Retina (tissue), 1 donor: ENCODE measurements at regions not wholly inside any gene's neighbourhood (a gene's known extent, or its start where the extent isn't known, plus 50 kb on each side); places are given as distances from the start of the nearest gene placed in this dataset.
A peak's percentile ranks its signal among the peaks of the same experiment; 100 is the strongest.

Source experiments
- DNase-seq: peaks from one replicate; pipeline ENCODE4 v3.0.0-alpha.2; 2016

DNA sequence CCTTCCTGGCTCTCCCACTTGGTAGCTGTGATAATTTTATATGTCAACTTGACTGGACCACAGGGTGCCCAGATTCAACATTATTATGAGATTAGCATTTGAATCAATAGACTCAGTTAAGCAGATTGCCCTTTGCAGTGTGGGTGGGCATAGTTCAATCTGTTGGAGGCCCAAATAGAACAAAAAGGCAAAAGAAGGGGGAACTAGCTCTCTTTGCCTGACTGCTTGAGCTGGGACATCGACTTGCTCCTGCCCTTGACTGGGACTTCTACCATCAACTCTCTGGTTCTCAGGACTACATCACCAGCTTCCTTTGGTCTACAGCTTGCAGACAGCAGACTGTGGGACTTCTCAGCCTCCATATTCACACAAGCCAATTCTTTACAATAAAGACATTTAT, 1189.2 kb downstream of the BCL11B start:
- DNase-seq, result no peak

DNA sequence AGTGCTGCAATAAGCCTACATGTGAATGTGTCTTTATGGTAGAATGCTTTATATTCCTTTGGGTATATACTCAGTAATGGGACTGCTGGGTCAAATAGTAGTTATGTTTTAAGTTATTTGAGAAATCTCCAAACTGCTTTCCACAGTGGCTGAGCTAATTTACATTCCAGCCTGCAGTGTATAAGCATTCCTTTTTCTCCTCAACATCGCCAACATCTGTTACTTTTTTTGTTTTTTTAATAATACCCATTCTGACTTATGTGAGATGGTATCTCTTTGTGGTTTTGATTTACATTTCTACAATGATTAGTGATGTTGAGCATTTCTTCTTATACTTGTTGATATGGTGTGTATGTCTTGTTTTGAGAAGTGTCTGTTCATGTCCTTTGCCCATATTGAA, 1186.2 kb downstream of the BCL11B start:
- DNase-seq, result no peak

DNA sequence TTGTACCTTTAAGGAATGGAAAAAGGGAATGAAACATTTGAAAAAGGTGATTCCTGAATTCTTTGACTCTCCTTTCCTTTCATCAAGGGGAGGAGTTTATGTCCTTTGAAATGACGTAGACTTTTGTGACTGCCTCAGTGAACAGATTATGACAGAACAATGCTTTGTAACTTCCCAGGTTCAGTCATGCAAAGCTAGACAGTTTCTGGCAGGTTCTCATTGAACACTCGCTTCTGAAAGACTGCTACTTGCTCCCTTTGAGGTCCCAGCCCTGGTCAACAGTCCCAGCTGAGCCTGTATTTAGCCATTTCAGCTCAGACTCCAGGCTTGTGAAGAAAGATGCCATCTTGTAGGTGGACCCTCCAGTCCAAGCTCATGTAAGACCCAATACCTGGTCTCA, 1178.9 kb downstream of the BCL11B start:
- DNase-seq, result peak; percentile 65

DNA sequence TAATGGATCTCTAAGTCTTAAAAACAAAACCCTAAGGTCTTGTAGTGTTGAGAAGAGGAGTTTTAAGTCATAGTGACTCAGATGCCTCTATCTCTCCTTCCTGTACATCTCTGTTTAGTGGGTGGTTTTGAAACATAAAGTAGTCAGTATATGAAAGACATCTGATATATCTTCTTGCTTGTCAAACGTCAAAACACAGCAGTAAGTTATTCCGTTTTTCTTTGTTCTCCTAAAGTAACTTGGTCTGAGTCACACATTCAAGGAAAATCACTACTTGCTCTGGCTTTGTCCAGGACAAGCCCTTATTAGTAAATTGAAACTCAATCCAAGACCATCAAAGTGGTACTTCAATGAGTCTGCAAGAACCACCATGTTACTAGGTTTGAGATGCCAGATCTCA, 1172.5 kb downstream of the BCL11B start:
- DNase-seq, result no peak

DNA sequence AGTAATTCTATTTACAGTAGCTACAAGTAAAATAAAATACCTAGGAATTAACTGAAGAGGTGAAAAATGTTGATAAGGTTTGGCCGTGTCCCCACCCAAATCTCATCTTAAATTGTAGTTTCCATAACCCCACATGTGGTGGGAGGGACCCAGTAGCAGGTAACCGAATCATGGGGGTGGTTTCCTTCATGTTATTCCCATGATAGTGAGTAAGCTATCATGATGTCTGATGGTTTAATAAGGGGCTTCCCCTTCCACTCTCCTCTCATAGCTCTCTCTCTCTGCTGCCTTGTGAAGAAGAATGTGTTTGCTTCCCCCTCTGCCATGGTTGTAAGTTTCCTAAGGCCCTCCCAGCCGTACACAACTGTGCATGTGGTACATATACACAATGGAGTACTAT, 1170.7 kb downstream of the BCL11B start:
- no peak for DNase-seq

DNA sequence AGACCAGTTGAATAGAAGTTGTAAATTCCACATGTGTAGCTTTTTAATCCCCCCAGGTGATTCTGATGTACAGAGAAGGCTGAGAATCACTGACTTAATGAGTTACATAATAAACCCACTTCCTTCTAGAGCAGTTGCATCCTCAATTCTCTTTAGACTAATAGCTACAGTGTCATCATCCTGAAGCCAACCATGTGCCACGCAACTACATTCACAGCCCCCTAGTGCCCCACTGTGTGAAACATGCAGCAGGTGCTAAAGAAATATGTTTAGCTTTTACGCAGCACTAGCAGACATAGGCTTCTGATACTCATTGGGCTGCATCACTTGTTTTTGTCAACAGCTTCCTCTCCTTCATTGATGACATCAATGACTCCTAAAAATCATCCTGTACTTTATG, 1168.3 kb downstream of the BCL11B start:
- no peak for DNase-seq

DNA sequence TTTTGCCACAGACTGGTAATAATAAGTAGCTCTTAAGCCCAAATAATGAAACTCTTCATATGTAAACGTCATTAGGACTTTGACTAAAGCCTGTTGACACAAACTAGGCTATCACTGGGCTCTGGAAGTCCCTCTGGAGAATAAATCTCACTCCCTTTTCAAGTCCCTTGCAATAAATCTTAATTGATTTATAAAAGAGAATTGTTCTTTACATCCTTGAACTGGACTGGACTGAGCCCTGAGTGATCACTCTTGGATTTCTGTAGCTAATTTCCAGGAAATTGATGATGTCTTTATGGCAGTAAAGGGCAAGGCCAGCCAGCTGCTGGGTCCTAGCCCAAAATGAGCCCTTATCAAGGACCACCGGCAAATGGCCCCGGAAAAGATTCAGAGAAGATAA, 1162.7 kb downstream of the BCL11B start:
- DNase-seq, result no peak

DNA sequence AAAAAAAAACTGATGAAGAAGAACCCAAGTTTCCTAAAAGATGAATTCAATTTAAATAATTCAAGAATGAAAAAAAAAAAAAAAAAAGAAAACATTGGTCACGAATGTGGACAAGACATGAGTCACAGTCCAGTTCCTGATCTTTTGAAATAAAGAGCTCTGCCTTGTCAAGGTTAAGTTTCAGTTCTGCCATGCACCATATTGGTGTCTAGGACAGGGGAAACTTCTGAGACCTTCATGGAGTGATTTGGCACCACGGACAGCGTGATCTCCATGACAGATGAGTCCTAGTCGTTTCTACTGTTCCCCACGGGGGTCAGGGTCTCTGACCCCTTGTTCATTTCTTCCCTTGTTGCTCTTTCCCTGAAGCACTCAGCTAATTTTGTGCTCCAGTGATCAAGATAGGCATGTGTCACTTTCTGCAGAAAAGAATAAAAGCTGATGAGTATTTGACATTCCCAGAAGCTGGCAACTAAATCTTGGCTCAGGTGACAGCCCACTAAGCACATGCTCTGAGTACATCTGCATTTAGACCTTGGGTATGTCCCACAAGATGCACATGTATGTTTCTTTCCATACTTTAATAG, 1159.7 kb downstream of the BCL11B start:
- peak; percentile 20 for DNase-seq

DNA sequence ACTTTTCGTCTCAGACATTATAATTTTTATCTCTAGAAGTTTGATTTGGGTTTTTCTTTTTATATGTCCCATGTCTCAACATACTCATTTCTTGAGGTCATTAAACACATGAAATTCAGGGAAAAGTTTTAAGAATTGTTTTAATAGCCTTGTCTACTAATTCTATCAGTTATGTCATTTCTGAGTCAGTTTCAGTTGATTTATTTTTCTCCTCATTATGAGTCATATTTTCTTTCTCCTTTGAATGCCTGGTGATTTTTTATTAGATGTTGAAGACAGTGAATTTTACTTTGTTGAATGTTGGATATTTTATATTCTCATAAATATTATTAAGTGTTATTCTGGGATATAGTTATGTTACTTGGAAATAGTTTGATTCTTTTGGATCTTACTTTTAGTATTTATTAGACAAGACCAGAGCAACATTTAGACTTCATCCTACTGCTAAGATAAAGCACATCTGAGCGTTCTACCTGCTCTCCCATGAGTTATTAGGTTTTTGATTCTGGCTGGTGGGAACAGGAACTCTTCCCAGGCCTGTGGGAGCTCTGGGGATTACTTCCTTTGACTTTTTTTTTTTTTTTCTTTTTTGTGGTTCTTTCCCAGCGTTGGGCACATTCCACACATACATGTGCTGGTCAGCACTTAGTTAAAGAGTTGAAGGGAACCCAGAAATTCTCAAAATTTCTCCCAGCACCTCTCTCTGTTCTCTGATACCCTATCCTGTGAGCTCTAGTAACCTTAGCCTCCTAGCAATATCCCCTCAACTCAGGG, 1157.7 kb downstream of the BCL11B start:
- no peak for DNase-seq

DNA sequence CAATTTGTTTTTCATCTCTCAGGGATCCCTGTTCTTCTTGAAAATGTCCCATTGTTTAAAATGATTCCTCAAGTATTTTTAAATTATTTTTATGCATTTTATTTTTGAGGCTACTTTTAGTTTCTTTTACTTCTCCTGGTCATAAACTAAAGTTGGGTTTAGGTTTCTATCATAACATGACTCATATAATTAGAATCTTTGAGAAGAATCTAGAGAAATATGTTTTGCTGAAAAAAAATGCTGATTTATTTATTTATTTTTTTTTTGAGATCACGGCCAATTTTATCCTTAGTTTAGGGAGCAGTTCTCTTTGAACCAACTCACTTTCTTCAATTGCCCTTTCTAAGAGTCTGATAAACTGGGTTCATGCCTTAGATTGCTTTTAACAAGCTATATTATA, 1157.1 kb downstream of the BCL11B start:
- no peak for DNase-seq

DNA sequence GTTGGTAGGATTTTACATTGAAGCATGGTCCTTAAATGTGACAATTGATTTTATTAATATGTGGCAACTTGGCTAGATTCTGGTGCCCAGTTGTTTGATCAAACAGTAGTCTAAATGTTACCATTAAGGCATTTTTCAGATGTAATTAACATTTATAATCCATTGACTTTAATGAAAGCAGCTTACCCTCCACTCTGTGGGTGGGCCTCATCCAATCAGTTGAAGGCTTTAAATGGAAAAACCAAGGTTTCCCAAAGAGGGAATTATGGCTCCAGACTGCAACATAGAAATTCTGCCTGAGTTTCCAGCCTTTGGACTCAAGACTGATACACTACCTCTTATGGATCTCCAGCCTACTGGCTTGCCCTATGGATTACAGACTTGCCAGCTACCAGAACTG, 1153.2 kb downstream of the BCL11B start:
- no peak for DNase-seq

DNA sequence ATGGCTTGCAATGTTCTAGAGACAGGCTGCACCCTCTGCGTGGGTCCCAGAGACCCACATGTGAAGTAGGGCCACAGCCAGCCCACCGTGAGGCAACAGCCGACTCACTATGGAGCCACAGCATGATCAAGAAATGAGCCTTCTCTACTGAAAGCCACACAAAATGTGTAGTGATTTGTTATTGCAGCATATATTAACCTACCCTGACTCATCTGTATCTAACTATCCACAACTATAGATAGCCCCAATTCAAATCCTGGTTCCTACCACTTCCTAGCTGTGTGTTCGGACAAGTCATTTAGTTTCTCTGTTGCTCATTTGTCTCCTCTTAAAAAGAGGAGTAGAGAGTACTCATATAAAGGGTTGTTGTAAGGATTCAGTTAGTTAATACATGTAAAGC, 1152.3 kb downstream of the BCL11B start:
- no peak for DNase-seq

DNA sequence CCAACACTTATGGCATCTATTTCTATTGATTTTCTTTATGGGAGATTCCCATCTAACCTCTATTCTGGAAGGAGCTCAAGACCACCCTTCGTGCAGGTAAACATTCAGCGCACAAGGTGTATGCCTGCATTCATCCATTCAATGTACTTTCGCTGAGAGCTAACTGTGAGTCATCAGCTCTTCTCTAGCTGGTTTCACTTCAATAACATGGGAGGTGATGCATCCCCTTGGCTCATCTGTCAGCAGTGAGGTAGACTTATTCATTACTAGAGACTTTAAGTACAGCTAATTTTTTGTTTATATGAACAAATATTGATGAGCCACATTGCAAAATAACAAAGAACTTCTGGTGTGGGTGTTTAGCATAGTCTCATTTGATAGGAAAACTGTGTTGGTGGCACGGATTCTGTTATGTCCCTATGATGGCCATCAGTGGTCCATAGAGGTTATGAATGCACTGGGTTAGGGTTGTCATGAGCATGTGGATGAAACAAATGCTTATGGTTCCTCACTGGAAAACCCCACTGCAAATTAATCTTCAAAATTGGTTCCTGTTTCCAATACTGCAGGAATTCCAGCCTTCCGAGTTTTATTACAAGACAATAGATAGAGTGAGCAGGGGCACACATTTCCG, 1151.0 kb downstream of the BCL11B start:
- DNase-seq, result no peak

DNA sequence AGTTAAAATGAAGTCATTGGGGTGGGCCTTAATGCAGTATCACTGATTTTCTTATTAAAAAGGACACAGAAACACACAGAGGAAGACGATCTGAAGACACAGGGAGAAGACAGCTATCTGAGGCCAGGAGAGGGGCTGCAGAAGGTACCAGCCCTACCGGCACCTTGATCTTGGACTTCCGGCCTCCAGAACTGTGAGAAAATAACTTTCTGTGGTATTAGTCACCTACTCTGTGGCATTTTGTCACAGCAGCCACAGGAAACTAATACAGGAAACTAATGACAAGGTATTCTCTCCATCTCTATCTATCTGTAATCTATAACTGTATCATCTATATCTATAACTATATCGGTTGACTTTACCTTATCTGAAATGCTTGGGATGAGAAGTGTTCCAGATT, 1149.5 kb downstream of the BCL11B start:
- DNase-seq, result no peak

DNA sequence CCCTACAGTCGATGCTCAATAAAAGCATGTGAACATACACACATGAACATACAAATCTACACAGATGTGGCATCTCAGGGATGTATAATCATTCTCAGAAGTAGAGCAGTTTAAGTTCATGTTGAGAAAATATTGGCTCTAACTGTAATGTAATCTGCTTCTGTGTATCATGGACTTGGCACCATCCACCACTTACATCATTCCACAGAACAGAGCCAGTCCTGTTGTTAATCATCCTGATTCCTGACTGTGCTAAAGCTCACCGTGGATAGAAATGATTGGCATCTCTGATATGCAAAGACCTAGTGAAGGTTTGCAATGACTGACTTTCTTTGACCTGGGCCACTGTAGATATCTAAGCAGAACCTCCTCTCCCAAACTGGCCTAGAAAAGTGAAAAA, 1141.3 kb downstream of the BCL11B start:
- no peak for DNase-seq

DNA sequence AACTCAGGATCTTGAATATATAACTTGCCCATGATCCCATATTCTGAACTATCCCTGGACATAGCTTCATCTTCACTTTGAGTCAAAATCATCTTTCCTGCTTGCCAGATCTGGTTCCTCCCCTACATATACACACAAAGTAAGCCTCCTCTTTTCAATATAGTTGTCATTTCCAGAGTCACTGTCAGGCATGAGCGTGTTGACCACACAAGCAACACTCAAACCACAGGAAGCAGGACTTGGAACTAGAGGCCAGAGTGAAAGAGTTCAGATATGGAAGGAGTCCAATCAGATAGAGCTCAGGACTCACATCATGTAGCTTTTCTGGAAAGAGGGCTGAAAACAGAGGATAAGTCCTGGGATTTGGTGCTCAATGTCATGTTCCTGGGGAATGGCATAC, 1140.6 kb downstream of the BCL11B start:
- DNase-seq, result no peak

DNA sequence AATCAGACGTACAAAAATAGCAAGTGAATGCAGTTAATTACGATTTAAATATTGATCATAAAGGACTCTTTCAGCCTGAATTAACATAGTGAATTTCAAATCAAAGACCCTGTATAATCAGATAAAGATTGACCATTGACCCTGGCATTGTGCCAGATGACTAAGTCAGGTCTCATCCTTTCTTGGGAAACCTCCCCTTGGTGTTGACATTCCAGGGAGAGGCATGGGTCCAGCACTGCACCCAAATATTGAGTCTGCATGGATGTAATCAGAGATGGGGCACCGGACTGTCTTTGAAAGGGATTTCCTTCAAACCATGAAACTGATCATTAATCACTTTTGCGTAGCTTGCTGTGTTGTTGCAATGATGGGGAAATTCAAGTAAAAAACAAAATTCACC, 1138.2 kb downstream of the BCL11B start:
- no peak for DNase-seq

DNA sequence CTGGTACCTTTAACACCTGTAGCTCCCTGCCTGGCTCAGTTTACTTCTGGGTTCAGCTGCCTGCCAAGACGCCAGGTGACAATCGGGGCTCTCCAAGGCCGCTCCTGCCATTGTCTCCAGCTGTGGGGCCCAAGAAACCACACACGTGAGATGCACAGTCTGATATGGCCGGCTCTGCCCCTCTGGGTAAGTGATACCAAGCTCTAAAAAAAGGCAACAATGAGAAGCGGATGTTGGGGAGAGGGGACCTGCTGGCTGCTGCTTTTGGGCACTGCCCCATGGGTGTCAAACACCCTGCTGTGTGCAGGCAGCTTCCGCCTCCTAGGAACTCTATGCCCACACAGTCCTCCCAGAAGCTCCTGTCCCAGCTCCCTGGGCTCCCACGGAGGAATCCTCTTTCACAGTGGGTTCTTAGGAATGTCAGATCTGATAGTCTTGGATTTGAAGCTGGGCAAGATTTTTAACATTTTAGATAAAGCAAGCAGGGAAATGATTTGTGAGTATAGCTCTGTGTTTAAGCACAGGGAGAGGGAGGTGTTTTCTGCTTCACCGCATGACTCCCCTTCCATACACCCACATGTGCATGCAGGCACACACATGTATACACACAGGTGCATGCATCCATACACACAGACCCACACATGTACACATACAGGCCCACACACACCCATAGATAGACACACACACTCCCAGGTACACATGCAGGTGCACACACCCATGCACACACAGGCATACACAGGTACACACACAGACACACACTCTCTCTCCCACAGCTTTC, 1135.8 kb downstream of the BCL11B start:
- DNase-seq, result peak; percentile 27

DNA sequence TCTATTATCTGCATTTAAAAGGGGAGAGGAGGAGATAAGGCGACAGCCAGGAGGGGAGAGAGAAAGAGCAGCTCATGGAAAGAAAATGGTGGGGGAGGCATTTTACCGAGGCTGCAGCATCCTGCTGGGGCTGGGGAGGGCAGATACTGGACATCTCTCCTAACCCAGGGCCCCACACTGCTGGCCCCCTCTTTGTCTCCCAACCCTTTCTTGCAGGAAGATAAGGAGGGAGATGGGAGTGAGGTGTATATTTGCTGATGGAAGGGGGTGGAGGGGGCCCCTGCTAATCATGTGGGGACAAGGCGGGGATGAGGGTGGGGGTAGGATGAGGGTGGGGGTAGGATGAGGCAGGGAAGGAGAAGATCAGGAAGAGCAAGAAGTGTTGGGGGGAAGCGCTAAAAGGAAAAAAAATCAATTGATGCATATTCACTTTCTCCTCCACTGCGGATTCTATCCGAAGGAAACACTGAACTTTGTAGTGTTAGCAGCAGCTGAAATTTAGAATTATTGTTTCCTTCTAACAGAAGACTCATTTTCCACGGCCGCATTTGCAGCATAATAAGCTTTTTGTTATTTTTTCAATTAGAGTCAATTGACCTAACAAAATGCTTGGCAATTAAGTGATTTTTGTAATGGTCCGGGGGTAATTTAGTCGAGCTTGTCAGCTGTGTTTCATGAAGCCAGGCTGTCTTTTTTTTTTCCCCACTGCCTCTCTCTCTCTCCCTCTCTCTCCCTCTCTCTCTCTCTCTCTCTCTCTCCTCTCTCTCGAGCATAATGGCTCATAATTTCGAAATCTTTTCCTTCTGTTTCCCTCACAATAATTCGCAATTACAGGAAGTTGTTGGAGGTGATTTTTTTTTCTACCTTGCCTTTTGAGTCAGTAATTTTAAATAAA, 1134.6 kb downstream of the BCL11B start:
- peak; percentile 69 for DNase-seq

DNA sequence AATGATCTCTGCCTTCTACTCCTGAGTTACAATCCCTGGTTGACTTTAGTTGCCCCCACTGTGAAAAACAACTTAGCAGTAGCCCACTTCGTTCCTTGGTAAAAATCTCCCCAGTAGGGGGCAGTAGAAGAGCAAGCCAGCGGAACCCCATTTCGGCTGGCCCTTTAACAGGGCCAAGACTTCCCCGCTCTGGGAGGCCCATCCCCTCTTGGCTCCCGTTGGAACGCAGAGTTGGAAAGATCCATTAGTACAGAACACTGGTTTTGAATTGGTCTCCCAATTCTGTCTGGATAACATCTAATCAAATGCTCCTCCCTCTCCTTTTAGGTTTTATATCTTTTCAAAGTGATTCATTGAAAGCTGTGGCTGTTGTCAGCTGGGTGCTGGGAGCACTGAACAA, 1133.3 kb downstream of the BCL11B start:
- DNase-seq, result peak; percentile 64

DNA sequence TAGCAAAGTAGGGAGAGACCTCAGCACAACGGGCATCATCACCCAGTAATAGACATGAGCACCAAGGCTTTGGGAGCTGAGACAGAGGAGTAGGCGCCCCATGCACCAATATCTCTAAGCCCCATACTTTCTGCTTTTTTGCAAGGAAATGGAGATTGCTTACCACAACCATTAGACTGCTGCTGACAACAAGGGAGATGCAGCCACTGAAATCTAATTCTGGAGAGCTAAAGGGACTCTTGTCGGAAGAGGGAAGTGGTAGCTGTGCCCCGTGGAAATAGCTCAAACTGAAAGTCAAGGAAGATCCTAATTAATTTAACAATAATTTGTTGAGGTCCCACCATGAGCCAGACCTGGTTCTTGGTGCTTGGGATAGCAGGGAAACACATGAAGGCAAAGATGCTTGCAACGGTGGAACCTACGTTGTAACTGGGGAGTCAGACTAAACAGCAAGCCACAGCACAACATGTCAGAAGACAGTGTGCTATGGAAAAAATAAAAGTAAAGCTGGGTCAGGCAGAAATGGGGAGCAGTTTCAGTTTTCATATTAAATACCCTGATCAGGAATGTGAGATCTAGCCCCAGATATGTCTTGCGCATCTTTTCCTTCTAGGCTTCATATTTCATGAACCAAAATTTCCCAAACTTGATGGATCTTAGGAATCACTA, 1131.0 kb downstream of the BCL11B start:
- no peak for DNase-seq

DNA sequence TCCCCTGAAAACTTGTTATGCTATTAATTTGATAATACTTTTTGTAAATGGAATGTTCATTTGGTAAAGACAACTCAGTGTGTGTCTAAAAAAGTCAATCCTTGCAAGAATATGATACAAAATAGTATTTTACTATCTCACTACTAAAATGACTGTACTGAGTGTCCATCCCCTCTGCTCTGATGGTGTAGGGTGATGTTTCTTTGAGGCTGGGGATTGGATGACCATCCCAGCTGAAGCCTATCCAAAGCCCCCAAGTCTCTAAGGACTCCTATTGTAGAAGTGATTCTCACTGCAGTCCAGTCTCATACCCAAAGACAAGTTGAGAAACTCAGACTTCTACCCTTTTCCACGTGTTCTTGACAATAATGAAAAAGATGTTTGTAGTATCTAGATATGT, 1128.4 kb downstream of the BCL11B start:
- DNase-seq, result no peak
